Inflammatory macrophage treated with lipopolysaccharide for 4 hours (primary cell): ENCODE measurements at regions not wholly inside any gene's neighbourhood (a gene's known extent, or its start where the extent isn't known, plus 50 kb on each side); places are given as distances from the start of the nearest gene placed in this dataset.
A peak's percentile ranks its signal among the peaks of the same experiment; 100 is the strongest.

ENCODE experiments used
- DNase-seq: peaks from one replicate; pipeline ENCODE4 v3.0.0-alpha.2; 2020

GRCh38 chr1:81470275-81470674, 330.5 kb upstream of the ADGRL2 start:
- peak; percentile 35 for DNase-seq

GRCh38 chr1:81467383-81467782, 333.4 kb upstream of the ADGRL2 start:
- DNase-seq: no peak

- no peak for DNase-seq
These were observed 333.8 kb upstream of the ADGRL2 start for GRCh38 chr1:81466961-81467360.

GRCh38 chr1:81463936-81464837, 336.5 kb upstream of the ADGRL2 start:
- no peak for DNase-seq

- no peak for DNase-seq
These were observed 341.7 kb upstream of the ADGRL2 start for GRCh38 chr1:81459043-81459442.

- DNase-seq: no peak
These were observed 342.5 kb upstream of the ADGRL2 start for GRCh38 chr1:81458186-81458585.

- DNase-seq: peak; percentile 1
These were observed 345.3 kb upstream of the ADGRL2 start for GRCh38 chr1:81455481-81455880.

- no peak for DNase-seq
These were observed 346.8 kb upstream of the ADGRL2 start for GRCh38 chr1:81453971-81454370.

- no peak for DNase-seq
These were observed 347.4 kb upstream of the ADGRL2 start for GRCh38 chr1:81453367-81453703.

- DNase-seq: no peak
These were observed 347.9 kb upstream of the ADGRL2 start for GRCh38 chr1:81452693-81453366.

GRCh38 chr1:81449786-81450185, 350.9 kb upstream of the ADGRL2 start:
- no peak for DNase-seq

GRCh38 chr1:81446000-81446669, 354.6 kb upstream of the ADGRL2 start:
- DNase-seq: peak; percentile 6

GRCh38 chr1:81443288-81443687, 357.4 kb upstream of the ADGRL2 start:
- no peak for DNase-seq

GRCh38 chr1:81439046-81439823, 361.5 kb upstream of the ADGRL2 start:
- DNase-seq: no peak

GRCh38 chr1:81437649-81438048, 363.1 kb upstream of the ADGRL2 start:
- no peak for DNase-seq

GRCh38 chr1:81437213-81437612, 363.5 kb upstream of the ADGRL2 start:
- DNase-seq: no peak

- DNase-seq: peak; percentile 82
These were observed 365.6 kb upstream of the ADGRL2 start for GRCh38 chr1:81435175-81435574.

- no peak for DNase-seq
These were observed 367.1 kb upstream of the ADGRL2 start for GRCh38 chr1:81433676-81434075.

- no peak for DNase-seq
These were observed 368.1 kb upstream of the ADGRL2 start for GRCh38 chr1:81432654-81433109.

GRCh38 chr1:81432059-81432458, 368.7 kb upstream of the ADGRL2 start:
- DNase-seq: no peak

- DNase-seq: no peak
These were observed 369.1 kb upstream of the ADGRL2 start for GRCh38 chr1:81431624-81432000.

GRCh38 chr1:81430955-81431623, 369.6 kb upstream of the ADGRL2 start:
- DNase-seq: no peak
